ENCODE measurements at regions not wholly inside any gene's neighbourhood (a gene's known extent, or its start where the extent isn't known, plus 50 kb on each side); places are given as distances from the start of the nearest gene placed in this dataset.

DNA sequence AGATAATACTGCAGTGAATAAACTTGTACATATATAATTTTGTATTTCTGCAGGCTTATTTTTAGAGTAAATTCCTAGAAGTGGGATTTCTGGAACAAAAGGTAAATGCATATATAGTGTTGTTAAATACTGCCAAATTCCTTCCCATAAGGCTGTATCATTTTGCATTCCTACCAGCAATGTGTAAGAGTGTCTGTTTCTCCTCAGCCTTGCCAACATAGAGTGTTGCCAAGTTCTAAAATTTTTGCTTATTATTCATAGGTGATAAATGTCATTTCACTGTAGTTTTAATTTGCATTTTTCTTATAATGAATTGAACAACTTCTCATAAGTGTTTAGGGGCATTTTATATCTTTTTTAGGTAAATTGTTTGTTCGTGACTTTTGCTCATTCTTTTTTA lies 174.2 kb upstream of the ZBED5 start:
- no peak for DNase-seq (ENCODE audit: extremely low read depth in 1 of 11, low read depth in 9 of 11, low spot score in 4 of 11)

DNA sequence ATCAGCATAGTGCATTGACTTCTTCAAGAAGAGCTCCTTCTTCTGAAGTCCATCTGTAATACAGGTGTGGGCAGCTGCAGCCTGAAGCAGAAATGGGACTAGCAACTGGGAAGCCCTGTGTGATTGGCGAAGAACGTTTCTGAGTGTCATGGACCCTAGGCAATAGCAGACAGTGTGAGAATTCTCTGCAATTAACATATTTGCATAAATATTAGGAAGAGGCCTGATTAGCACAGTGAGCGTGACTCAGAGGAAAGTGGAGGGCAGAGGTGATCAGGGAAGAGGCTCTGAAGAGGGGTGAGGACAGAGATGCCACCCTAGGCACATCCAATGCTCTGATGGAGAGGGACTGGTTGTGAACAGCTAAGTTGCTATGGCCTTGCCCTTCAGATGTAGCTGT lies 171.2 kb upstream of the ZBED5 start:
- DNase-seq (ENCODE audit: extremely low read depth in 1 of 11, low read depth in 9 of 11, low spot score in 4 of 11) = no peak

DNA sequence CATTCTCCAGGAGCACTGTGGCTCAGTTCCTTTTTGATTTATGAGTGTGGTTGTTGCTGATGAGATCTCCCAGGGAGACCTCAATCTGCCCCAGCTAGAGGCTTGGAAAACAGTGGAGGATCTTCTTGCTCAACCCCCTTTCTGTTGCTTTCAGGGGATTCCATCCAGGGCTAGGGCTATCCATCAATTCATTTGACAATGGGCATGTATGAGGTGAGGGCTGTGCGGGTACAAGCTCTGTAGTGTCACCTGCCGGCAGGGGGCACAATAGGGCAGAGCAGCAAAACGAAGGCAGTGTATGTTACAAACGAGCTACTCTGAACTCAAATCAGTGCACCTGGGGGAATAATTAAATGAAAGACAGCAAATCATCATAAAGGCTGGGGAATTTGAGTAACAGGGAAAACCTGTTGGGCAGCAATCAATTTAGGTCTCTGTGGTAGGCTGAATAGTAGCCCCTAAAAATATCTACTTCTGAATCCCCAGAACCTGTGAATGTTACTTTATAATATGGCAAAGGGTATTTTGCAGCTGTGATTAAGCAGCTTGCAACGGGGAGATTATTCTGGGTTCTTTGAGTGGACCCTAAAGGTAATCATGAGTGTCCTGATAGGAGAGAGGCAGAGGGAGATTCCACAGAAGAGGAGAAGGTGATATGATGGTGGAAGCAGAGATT lies 170.3 kb upstream of the ZBED5 start:
- DNase-seq (ENCODE audit: extremely low read depth in 1 of 11, low read depth in 9 of 11, low spot score in 4 of 11) = peak in 7 of 11 donors; percentile 20 to 36 (median 30)

DNA sequence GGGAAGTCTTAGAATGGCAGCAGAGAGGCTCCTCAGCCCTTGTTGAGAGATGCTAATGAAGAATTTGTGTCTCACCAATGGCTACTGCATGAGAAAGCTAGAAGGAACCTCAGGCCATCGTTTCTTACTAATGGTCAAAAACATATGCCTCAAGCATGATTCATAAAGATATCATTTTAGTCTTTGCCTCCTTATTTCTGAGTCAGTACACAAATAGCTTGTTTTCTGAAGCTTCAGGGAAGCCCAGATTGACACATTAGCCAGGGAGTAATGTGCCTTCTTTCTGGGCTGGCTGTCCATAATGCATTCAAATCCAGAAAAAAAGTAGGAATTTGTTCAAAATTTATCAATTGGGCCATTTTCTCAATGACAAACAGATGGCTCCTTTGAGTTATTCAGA lies 169.4 kb upstream of the ZBED5 start:
- no peak for DNase-seq (ENCODE audit: extremely low read depth in 1 of 11, low read depth in 9 of 11, low spot score in 4 of 11)

DNA sequence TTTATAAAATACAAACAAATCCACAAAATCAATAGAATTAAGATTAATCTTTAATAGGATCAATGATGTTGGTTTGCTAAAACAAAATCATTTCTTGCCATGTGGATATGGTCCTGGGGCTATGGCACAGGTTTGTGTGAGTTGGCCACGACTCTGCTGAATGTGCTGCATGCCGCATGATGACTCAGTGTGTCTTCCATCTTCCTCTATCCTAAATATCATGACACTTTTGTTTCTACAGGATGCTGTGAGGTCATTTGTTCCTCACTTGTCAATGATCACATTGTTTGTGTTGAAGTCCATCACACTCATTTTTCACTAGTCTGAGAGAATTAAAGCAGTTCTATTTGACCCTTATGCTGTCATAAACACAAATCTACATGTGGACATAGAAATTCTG lies 167.2 kb upstream of the ZBED5 start:
- no peak for DNase-seq (ENCODE audit: extremely low read depth in 1 of 11, low read depth in 9 of 11, low spot score in 4 of 11)

DNA sequence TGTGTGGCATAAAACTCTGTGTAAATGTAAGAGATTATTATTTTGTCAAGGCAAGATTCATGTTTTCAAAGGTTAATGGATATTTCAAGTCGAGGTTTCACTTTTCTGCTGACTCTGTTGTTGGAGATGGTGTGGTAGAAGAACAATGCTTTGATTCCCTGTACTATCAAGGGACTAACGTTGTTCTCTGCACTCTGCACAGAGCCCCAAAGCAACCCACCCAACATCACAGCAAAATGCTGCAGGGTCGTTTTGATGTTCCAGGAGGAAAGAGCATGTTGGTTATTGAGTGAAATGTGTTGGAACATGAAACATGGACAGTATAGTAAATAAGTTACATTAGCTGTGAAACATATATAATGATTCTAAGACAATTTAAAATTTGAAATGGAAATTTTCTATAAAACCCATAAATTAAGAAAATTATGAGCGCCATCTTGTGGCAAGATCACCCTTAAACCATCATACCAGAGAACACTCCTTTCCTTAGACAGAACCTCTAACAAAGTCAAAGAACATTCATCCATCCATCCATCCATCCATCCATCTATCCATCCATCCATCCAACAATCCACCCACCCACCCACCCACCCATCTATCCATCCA lies 164.4 kb upstream of the ZBED5 start:
- DNase-seq (ENCODE audit: extremely low read depth in 1 of 11, low read depth in 9 of 11, low spot score in 4 of 11) = no peak

DNA sequence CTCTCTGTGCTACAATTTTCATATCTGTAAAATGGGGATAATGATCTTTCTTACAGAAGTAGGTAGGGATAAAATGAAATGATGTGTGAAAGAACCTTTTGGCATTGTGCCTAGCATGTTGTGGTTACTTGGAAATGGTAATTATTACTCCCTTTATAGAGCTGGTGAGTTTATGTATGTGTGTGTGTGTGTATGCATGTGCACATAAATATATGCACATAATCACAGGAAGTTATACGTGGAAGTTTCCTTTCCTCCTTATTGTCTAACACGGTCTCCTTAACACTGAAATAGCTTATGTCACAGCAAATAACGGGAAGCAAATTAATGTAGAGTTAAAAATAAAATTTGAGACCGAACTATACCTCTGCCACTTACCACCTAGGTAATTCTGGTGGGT lies 163.7 kb upstream of the ZBED5 start:
- DNase-seq (ENCODE audit: extremely low read depth in 1 of 11, low read depth in 9 of 11, low spot score in 4 of 11) = no peak

DNA sequence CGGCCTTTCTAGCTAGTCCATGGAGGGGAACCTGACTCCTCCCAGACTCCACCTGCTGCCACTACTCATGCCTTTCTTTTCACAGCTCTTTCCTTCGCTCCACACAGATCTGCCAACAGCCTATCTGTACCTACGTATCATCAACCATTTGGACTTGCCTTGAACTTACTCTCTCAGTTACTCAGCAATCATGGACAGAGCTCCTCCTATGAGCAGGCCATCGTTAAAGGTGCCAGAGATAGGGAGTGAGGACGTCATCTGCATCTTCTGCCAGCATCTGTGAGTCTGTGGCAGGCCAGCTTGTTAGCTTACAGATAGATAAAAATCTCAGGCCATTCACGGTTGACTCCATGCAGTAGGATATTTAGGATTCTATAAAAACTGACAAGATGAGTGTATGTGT lies 162.9 kb upstream of the ZBED5 start:
- DNase-seq (ENCODE audit: extremely low read depth in 1 of 11, low read depth in 9 of 11, low spot score in 4 of 11) = no peak

DNA sequence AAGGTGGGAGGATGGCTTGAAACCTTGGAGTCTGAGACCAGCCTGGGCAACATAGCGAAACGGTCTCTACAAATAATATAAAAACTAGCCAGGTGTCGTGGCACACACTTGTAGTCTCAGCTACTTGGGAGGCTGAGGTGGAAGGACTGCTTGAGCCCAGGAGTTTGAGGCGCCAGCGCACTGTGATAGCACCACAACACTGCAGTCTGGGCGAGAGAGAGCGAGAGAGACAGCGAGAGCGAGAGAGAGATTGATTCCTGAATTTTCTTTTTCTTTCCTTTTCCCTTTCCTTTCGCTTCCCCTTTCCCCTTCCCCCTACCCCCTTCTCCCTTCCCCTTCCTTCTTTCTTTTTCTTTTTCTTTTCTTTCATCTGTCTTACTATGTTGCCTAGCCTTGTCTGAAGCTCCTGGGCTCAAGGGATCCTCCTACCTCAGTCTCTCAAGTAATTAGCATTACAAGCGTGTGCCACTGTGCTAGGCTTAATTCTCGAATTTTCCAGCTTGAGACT lies 162.4 kb upstream of the ZBED5 start:
- no peak for DNase-seq (ENCODE audit: extremely low read depth in 1 of 11, low read depth in 9 of 11, low spot score in 4 of 11)

DNA sequence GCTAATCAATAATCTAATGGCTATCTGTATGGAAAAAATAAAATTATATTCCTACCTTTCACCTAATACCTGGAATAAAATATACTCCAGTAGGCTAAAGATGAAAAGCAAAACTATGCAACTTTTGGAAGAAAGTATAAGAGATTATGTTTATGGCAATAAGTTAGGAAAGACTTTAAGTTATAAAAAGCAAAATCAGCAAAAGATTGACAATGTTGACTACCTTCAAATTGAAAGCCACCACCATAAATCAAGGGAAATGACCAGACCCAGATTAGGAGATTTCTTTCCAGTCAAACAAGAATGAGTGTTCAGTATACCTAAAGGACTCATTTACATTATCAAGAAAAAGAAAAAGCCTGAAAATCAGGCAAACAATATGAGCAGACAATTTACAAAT lies 159.1 kb upstream of the ZBED5 start:
- no peak for DNase-seq (ENCODE audit: extremely low read depth in 1 of 11, low read depth in 9 of 11, low spot score in 4 of 11)

DNA sequence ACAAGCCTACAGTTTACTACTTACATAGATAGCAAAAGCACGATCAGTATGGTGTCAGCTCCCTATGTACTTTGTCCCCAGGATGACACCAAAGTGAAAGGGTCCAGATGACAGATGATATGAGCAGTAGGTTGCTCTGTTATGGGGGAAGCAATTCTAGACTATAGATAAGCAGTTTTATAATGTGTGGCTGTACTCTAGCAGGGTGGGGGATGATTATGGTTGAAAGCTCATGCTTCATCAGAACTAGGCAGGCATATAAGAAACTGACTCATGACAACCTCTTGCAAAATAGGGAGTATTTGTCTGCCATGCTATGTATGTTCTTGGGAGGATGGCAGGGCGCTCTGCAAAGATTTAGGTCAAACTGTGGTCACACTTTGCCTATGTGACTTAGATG lies 158.2 kb upstream of the ZBED5 start:
- DNase-seq (ENCODE audit: extremely low read depth in 1 of 11, low read depth in 9 of 11, low spot score in 4 of 11) = no peak

DNA sequence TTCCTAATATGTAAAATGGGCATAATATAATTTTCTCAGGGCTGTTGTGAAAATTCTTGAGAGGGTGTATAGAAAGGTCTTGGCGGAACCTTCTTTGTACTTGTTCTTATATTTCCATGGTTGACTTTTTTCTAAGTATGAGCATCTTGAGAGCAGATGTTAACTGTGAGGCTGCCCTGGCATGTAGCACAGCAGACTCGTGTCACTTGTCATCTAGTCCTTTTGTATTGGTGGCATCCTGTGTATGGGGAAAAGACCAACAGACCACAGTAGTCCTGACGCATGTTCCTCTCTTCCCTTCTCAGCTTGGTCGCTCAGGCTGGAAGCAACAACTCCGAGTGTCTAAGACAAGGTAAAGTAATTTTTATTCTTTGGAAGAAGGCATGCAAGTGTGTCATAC lies 153.8 kb upstream of the ZBED5 start:
- DNase-seq (ENCODE audit: extremely low read depth in 1 of 11, low read depth in 9 of 11, low spot score in 4 of 11) = no peak

DNA sequence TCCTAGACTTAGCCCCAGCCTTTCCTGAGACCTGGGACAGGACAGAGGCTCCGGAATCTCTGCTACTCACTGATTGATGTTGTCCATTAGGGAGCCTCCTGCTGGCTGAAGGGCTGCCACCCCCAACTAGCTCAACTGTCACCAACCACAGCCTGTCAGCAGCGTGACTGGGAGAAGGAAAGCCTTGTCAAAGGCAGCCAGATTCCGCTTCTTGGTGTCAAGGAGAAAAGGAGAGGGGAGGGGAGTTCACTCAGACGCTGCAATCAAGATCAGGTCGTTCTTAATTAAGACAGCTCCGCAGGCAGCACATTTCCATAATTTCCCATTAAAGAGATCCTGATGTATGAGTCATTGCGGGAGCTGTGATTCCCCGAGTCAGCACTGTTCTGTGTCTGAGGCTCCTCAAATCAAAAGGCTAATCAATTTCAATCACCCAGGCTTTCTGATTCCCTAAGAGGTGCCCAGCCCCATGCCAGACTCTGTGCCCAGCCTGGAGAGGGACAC lies 152.8 kb upstream of the ZBED5 start:
- DNase-seq (ENCODE audit: extremely low read depth in 1 of 11, low read depth in 9 of 11, low spot score in 4 of 11) = no peak

DNA sequence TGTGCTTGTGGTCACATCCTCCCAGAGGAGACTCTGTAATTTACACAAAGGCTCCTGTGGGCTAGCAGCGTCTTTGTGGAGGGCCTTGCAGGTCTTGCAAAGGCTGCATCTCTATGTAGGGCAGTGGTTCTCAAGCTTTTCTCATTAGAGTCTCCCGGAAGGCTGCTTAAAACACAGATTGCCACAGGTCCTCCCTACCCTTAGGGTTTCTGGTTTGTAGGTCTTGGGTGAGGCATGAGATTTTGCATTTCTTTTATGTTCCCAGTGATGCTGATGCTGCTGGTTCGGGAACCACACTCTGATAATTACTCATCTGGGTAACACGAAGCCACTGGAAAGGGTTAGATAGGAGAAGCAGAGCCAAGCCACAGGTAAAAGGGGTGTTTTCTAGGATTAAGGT lies 151.3 kb upstream of the ZBED5 start:
- DNase-seq (ENCODE audit: extremely low read depth in 1 of 11, low read depth in 9 of 11, low spot score in 4 of 11) = no peak

DNA sequence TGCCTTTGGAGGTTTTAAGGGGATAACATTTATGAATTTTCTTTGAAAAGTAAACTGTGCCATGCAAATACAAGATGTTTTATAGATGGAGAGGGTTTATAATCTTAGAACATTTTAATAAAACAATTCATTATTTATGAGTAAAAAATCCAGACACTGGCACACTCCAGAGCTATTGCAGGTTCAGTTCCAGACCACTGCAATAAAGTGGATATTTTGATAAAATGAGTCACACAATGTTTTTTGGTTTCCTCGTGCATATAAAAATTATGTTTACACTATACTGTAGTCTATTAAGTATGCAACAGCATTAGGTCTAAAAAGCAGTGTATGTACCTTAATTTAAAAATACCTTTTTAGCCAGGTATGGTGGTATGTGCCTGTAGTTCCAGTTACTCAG lies 146.2 kb upstream of the ZBED5 start:
- no peak for DNase-seq (ENCODE audit: extremely low read depth in 1 of 11, low read depth in 9 of 11, low spot score in 4 of 11)

DNA sequence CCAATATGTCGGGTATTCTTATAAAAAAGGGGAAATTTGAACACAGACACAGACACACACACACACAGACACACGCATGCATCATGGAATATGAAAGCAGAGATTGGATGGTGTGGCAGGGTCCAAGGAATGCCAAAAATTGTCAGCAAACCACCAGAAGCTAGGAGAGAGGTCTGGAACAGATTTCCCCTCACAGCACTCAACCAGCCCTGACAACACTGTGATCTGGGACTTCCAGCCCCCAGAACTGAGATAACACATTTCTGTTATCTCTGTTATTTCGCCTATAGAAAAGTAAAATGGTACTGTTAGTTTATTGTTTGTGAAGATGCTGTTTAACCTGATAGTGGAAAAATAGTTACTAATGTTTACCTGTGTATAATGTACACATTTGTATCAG lies 145.4 kb upstream of the ZBED5 start:
- no peak for DNase-seq (ENCODE audit: extremely low read depth in 1 of 11, low read depth in 9 of 11, low spot score in 4 of 11)

DNA sequence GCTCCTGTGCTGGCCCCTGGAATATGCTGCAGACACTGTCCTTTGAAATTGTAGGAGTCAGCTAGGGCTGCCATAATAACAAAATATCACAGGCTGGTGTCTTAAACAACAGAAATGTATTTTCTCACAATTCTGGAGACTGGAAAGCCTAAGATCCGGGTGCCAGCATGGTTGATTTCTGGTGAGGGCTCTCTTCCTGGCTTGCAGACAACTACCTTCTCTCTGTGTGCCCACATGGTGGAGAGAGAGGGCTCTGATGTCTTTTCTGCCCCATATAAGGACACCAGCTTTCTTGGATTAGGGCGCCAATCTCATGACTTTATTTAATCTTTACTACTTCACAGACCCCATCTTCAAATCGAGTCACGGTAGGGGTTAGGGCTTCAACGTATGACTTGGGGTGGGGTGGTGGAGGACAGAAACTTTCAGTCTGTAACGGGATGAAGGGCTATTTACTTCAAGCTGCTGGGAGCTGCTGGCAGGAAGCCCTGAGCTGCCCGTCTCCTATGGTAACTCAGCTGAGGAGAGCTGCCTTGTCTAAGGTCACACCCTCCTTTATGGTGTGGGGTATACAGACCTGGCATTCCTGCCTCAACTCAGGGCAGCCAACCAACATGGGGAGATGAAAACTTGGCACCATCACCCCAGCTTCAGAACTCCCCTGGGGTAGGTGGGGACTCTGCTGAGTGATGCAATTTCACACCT lies 142.9 kb upstream of the ZBED5 start:
- DNase-seq (ENCODE audit: extremely low read depth in 1 of 11, low read depth in 9 of 11, low spot score in 4 of 11) = no peak

DNA sequence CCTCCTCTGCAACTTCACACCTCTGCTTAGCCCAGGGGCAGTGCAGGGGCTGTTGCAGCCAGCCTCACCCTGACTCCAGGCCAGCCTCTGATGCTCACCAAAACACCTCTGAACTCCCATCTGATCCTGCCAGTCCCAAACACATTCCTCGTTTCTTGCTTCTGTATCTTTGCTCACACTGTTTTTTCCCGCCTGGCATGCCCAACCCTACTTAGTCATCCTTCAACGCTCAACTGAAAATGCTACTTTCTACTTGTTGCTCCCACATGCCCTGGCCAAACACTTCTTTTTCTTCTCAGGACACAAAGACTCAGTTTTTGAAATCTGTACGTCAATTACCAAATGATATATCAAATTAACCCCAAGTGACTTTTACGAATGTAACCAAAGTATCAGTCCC lies 140.8 kb upstream of the ZBED5 start:
- no peak for DNase-seq (ENCODE audit: extremely low read depth in 1 of 11, low read depth in 9 of 11, low spot score in 4 of 11)

DNA sequence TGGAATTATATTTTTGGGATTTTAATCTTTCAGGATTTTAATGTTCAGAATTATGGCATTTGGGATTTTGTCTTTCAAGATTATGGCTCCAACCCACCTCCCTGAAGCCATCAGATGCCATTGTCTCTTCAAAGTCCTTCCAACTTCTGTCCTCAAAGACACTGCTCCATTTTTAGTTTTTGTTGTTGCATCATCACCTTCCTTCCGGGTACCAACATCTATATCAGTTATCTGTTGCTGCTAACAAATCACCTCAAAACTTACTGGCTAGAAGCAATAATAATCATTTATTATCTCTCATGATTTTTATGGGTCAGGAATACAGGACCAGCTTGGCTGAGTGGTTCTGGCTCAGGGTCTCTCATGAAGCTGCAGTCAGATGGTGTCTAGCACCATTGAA lies 138.8 kb upstream of the ZBED5 start:
- DNase-seq (ENCODE audit: extremely low read depth in 1 of 11, low read depth in 9 of 11, low spot score in 4 of 11) = no peak

DNA sequence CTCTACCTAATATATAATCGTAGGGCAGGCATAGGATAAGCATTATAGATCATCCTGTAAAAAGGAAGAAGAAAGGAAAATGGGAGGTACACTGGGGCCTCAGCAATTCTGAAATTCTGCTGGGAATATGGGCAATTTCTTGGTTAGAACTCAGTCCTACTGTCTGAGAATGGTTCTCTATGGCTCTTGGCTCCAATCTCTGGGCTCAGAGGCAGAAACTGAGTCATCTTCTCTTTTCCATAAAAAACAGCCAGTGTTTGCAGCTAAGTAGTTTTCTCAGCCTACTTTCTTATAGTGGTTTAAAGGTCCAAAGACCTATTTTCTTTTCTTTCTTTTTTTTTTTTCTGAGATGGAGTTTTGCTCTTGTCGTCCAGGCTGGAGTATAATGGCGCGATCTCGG lies 135.8 kb upstream of the ZBED5 start:
- DNase-seq (ENCODE audit: extremely low read depth in 1 of 11, low read depth in 9 of 11, low spot score in 4 of 11) = no peak
